Lung (tissue), 11 donors: ENCODE measurements at regions not wholly inside any gene's neighbourhood (a gene's known extent, or its start where the extent isn't known, plus 50 kb on each side); places are given as distances from the start of the nearest gene placed in this dataset.

Source experiments
- ATAC-seq: fragments of 200-7000 bp; cut with Tn5 transposase; one replicate; pipeline ENCODE4 v1.9.1; 2020; ENCODE audit warnings: moderate number of reproducible peaks; ENCODE audit not compliant: insufficient read depth, low FRiP score
- DNase-seq, 3 donors: peaks; one replicate each; pipeline ENCODE4 v3.0.0-alpha.2; 2013 to 2017
- H3K27ac ChIP-seq, 2 donors: one replicate each; pipeline ENCODE4 v1.5.1; 2013; ENCODE audit warnings: mild to moderate bottlenecking in 2 of 2, moderate library complexity in 2 of 2, control low read depth in 1 of 2, inconsistent platforms in 1 of 2, low read depth in 1 of 2, low read length in 1 of 2
- H3K27me3 ChIP-seq, 3 donors: one replicate each; pipeline ENCODE4 v1.5.1; 2013; ENCODE audit warnings: low read length in 2 of 3; ENCODE audit not compliant: control insufficient read depth in 3 of 3, insufficient read depth in 3 of 3
- H3K36me3 ChIP-seq, 4 donors: one replicate each; pipeline ENCODE4 v1.5.1; 2013; ENCODE audit warnings: low read length in 4 of 4, mild to moderate bottlenecking in 1 of 4, moderate library complexity in 1 of 4; ENCODE audit not compliant: control insufficient read depth in 4 of 4, insufficient read depth in 4 of 4
- H3K4me1 ChIP-seq, 5 donors: one replicate each; pipeline ENCODE4 v1.5.1; 2013; ENCODE audit warnings: low read length in 5 of 5, mild to moderate bottlenecking in 2 of 5, moderate library complexity in 1 of 5; ENCODE audit not compliant: control insufficient read depth in 5 of 5, insufficient read depth in 5 of 5
- H3K4me3 ChIP-seq: one replicate; pipeline ENCODE4 v1.5.1; 2013; ENCODE audit warnings: mild to moderate bottlenecking, control low read depth, moderate library complexity
- H3K9ac ChIP-seq, 2 donors: one replicate each; pipeline ENCODE4 v1.5.1; 2013; ENCODE audit warnings: low read length in 2 of 2, control low read depth in 1 of 2; ENCODE audit not compliant: insufficient read depth in 1 of 2
- H3K9me3 ChIP-seq, 4 donors: one replicate each; pipeline ENCODE4 v1.5.1; 2013; ENCODE audit warnings: low read length in 3 of 4, mild to moderate bottlenecking in 1 of 4, moderate library complexity in 1 of 4; ENCODE audit not compliant: control insufficient read depth in 4 of 4, insufficient read depth in 3 of 4
- WGBS, 2 donors: extraction: QIAGEN DNeasy Blood & Tissue Kit; methylation state at CpG; one replicate each; pipeline ENCODE4 v1.1.7; 2013; 5-methylcytosine and 5-hydroxymethylcytosine counted together
- TF ChIP-seq, protein P1 (sequence below): IDR thresholded peaks from 2 replicates; pipeline ENCODE4 v1.5.1; 2012; ENCODE audit warnings: mild to moderate bottlenecking; ENCODE audit errors: control extremely low read depth, extremely low read depth
- donor health status: control.
- donor health status: control.
- donor health status: Bipolar disorder and iron deficiency.
- donor health status: healthy.
- donor health status: DM: yes; HTN: yes; CAD: no.

GRCh38 chr13:103640606-103641005, 574.4 kb upstream of the SLC10A2 start:
- no peaks in the 10 kb centered on the region for H3K27me3 ChIP-seq
- no peak overlapping the region for H3K9ac ChIP-seq
- no peak for ATAC-seq
- WGBS, 2 donors: 56 to 89% methylated on average over 1 of the region's 1 CpG
- H3K36me3 ChIP-seq: no peaks in the 10 kb centered on the region
- no peak overlapping the region for H3K27ac ChIP-seq
- H3K4me3 ChIP-seq: no peak overlapping the region
- no peaks in the 10 kb centered on the region for H3K4me1 ChIP-seq
- TF ChIP-seq, protein P1, sequence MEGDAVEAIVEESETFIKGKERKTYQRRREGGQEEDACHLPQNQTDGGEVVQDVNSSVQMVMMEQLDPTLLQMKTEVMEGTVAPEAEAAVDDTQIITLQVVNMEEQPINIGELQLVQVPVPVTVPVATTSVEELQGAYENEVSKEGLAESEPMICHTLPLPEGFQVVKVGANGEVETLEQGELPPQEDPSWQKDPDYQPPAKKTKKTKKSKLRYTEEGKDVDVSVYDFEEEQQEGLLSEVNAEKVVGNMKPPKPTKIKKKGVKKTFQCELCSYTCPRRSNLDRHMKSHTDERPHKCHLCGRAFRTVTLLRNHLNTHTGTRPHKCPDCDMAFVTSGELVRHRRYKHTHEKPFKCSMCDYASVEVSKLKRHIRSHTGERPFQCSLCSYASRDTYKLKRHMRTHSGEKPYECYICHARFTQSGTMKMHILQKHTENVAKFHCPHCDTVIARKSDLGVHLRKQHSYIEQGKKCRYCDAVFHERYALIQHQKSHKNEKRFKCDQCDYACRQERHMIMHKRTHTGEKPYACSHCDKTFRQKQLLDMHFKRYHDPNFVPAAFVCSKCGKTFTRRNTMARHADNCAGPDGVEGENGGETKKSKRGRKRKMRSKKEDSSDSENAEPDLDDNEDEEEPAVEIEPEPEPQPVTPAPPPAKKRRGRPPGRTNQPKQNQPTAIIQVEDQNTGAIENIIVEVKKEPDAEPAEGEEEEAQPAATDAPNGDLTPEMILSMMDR: no peak
- no peak for DNase-seq
- H3K9me3 ChIP-seq: no peaks in the 10 kb centered on the region

DNA sequence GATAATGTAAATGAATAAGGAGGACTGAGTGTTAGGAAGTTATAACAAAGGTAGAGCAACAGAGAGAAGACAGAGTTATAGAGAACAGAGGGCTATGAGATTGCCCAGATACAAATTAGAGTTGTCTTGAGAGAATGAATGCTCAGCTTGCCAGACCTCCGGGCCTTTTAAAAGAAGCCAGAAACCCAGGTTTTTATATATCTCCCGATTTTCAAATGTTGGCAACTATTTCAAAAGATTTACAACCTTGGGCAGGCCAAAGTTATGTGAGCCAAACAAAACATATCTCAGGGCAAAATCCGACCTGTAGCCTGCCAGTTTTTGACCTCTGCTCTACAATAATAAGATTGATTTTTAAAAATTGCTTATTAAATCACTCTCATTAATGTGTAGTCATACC, 573.1 kb upstream of the SLC10A2 start:
- Histone ChIP-seq H3K27me3 (no peaks in the 10 kb centered on the region), H3K4me3 (no peak overlapping the region), H3K4me1 (no peaks in the 10 kb centered on the region), H3K9ac (no peak overlapping the region), H3K36me3 (no peaks in the 10 kb centered on the region), H3K9me3 (no peaks in the 10 kb centered on the region), H3K27ac (no peak overlapping the region)
- ATAC-seq: no peak
- TF ChIP-seq, protein P1: no peak
- whole genome bisulfite sequencing, 2 donors: 69 to 76% methylated on average over 3 of the region's 3 CpGs
- no peak for DNase-seq

GRCh38 chr13:103638706-103639105, 572.5 kb upstream of the SLC10A2 start:
- ATAC-seq (no peak), DNase-seq (no peak)
- 68 to 73% methylated on average over 2 of the region's 2 CpGs for WGBS, 2 donors
- Histone ChIP-seq H3K9me3 (no peaks in the 10 kb centered on the region), H3K4me3 (no peak overlapping the region), H3K36me3 (no peaks in the 10 kb centered on the region), H3K9ac (no peak overlapping the region), H3K27me3 (no peaks in the 10 kb centered on the region), H3K27ac (no peak overlapping the region), H3K4me1 (no peaks in the 10 kb centered on the region)
- TF ChIP-seq, protein P1: no peak

GRCh38 chr13:103634066-103634465, 567.8 kb upstream of the SLC10A2 start:
- Histone ChIP-seq H3K27me3 (no peaks in the 10 kb centered on the region), H3K4me1 (no peaks in the 10 kb centered on the region), H3K9me3 (no peaks in the 10 kb centered on the region), H3K4me3 (no peak overlapping the region), H3K36me3 (no peaks in the 10 kb centered on the region), H3K27ac (no peak overlapping the region), H3K9ac (no peak overlapping the region)
- TF ChIP-seq, protein P1: no peak
- 69 to 77% methylated on average over 2 of the region's 2 CpGs for WGBS, 2 donors
- no peak for DNase-seq
- ATAC-seq: no peak
